ENCODE measurements at regions not wholly inside any gene's neighbourhood (a gene's known extent, or its start where the extent isn't known, plus 50 kb on each side); places are given as distances from the start of the nearest gene placed in this dataset.
A peak's percentile ranks its signal among the peaks of the same experiment; 100 is the strongest.

- peak; percentile 18 for ATAC-seq
- intact Hi-C loops (cut with DNase I, micrococcal nuclease), result no loop called here
- Histone ChIP-seq H3K36me3 (ENCODE audit: low read depth) (no peaks in the 10 kb centered on the region), H3K4me1 (ENCODE audit: low read depth) (no peaks in the 10 kb centered on the region), H3K4me3 (no peak overlapping the region), H3K9me3 (no peaks in the 10 kb centered on the region)
- TF ChIP-seq CTCF (IDR thresholded peaks at IDR 0.05), result no peak
- no peak for DNase-seq
Observed at GRCh38 chr6:100138346-100139022, 144.5 kb upstream of the MCHR2 start.

- Histone ChIP-seq H3K9me3 (no peaks in the 10 kb centered on the region), H3K36me3 (ENCODE audit: low read depth) (no peaks in the 10 kb centered on the region), H3K4me3 (no peak overlapping the region), H3K4me1 (ENCODE audit: low read depth) (no peaks in the 10 kb centered on the region)
- TF ChIP-seq CTCF (IDR thresholded peaks at IDR 0.05), result no peak
- intact Hi-C loops (cut with DNase I, micrococcal nuclease), result no loop called here
- DNase-seq (no peak), ATAC-seq (no peak)
Observed at GRCh38 chr6:100137759-100138158, 143.7 kb upstream of the MCHR2 start.

- no peak for TF ChIP-seq CTCF (IDR thresholded peaks at IDR 0.05)
- no peak for DNase-seq
- ATAC-seq, result no peak
- H3K9me3 ChIP-seq, result no peaks in the 10 kb centered on the region
- H3K36me3 ChIP-seq (ENCODE audit: low read depth), result no peaks in the 10 kb centered on the region
- H3K4me1 ChIP-seq (ENCODE audit: low read depth), result no peaks in the 10 kb centered on the region
- intact Hi-C loops (cut with DNase I, micrococcal nuclease), result no loop called here
- H3K4me3 ChIP-seq, result no peak overlapping the region
Observed at GRCh38 chr6:100136590-100136989, 142.6 kb upstream of the MCHR2 start.

GRCh38 chr6:100135977-100136376 lies 142.0 kb upstream of the MCHR2 start:
- H3K4me3 ChIP-seq, result no peak overlapping the region
- no peaks in the 10 kb centered on the region for H3K36me3 ChIP-seq (ENCODE audit: low read depth)
- ATAC-seq, result no peak
- TF ChIP-seq CTCF (IDR thresholded peaks at IDR 0.05), result no peak
- H3K9me3 ChIP-seq, result no peaks in the 10 kb centered on the region
- no peak for DNase-seq
- intact Hi-C loops (cut with DNase I, micrococcal nuclease), result no loop called here
- no peaks in the 10 kb centered on the region for H3K4me1 ChIP-seq (ENCODE audit: low read depth)

- intact Hi-C loops (cut with DNase I, micrococcal nuclease), result no loop called here
- ATAC-seq, result no peak
- TF ChIP-seq CTCF (IDR thresholded peaks at IDR 0.05), result no peak
Observed at GRCh38 chr6:100134703-100135102, 140.7 kb upstream of the MCHR2 start.

GRCh38 chr6:100134297-100134696 lies 140.3 kb upstream of the MCHR2 start:
- Histone ChIP-seq H3K36me3 (ENCODE audit: low read depth) (no peaks in the 10 kb centered on the region), H3K9me3 (no peaks in the 10 kb centered on the region), H3K4me1 (ENCODE audit: low read depth) (no peaks in the 10 kb centered on the region), H3K4me3 (no peak overlapping the region)
- DNase-seq, result no peak
- intact Hi-C loops (cut with DNase I, micrococcal nuclease), result no loop called here
- TF ChIP-seq CTCF (IDR thresholded peaks at IDR 0.05), result no peak
- ATAC-seq, result no peak

More at GRCh38 chr6:100134703-100135102, 140.7 kb upstream of the MCHR2 start:
- Histone ChIP-seq H3K4me3 (no peak overlapping the region), H3K36me3 (ENCODE audit: low read depth) (no peaks in the 10 kb centered on the region), H3K9me3 (no peaks in the 10 kb centered on the region), H3K4me1 (ENCODE audit: low read depth) (no peaks in the 10 kb centered on the region)
- no peak for DNase-seq

Data from mucosa of descending colon (tissue), 3 donors.